GM12878 (cell line): ENCODE measurements at regions not wholly inside any gene's neighbourhood (a gene's known extent, or its start where the extent isn't known, plus 50 kb on each side); places are given as distances from the start of the nearest gene placed in this dataset.
A peak's percentile ranks its signal among the peaks of the same experiment; 100 is the strongest.

ENCODE experiments used
- CBFB ChIP-seq: IDR thresholded peaks from 2 replicates; pipeline ENCODE4 v1.6.1; 2016; ENCODE audit warnings: antibody characterized with exemption, low read depth
- CEBPZ ChIP-seq: fragments of 150-350 bp; IDR thresholded peaks from 2 replicates; pipeline ENCODE4 v1.6.1; 2016; ENCODE audit warnings: low read depth, low read length
- CHD2 ChIP-seq: IDR thresholded peaks from 2 replicates; pipeline ENCODE4 v1.6.1; 2011; ENCODE audit warnings: low read depth, low read length, improper control_type of control experiment, borderline replicate concordance
- EED ChIP-seq: sonication (generic); IDR thresholded peaks from 2 replicates; pipeline ENCODE4 v1.6.1; 2016; ENCODE audit warnings: antibody characterized with exemption, low read depth
- EZH2 ChIP-seq: IDR thresholded peaks from 2 replicates; pipeline ENCODE4 v1.6.1; 2012; ENCODE audit warnings: low read depth, mild to moderate bottlenecking, control low read depth, inconsistent platforms, low read length, borderline replicate concordance; ENCODE audit not compliant: control insufficient read depth
- GATAD2B ChIP-seq: fragments of 450-650 bp; conservative IDR thresholded peaks from 2 replicates; pipeline ENCODE4 v1.6.1; 2017; ENCODE audit warnings: low read depth, mild to moderate bottlenecking, moderate library complexity
- IRF3 ChIP-seq: fragments of 450-650 bp; IDR thresholded peaks from 2 replicates; pipeline ENCODE4 v1.6.1; 2014; ENCODE audit warnings: mild to moderate bottlenecking
- JUNB ChIP-seq: IDR thresholded peaks from 2 replicates; pipeline ENCODE4 v1.6.1; 2016; ENCODE audit warnings: antibody characterized with exemption, mild to moderate bottlenecking
- MEF2A ChIP-seq: IDR thresholded peaks from 2 replicates; pipeline ENCODE4 v1.6.1; 2011; ENCODE audit warnings: low read depth, mild to moderate bottlenecking, low read length, moderate library complexity; ENCODE audit not compliant: insufficient read depth
- NBN ChIP-seq: fragments of 450-650 bp; IDR thresholded peaks from 2 replicates; pipeline ENCODE4 v1.6.1; 2016
- RAD51 ChIP-seq: fragments of 450-650 bp; IDR thresholded peaks from 2 replicates; pipeline ENCODE4 v1.6.1; 2016; ENCODE audit warnings: moderate library complexity, mild to moderate bottlenecking, inconsistent platforms
- RUNX3 ChIP-seq: IDR thresholded peaks from 2 replicates; pipeline ENCODE4 v1.6.1; 2012; ENCODE audit warnings: low read length, inconsistent platforms
- SKIL ChIP-seq: fragments of 450-650 bp; IDR thresholded peaks from 2 replicates; pipeline ENCODE4 v1.6.1; 2017; ENCODE audit warnings: mild to moderate bottlenecking, low read depth, inconsistent platforms; ENCODE audit not compliant: poor library complexity, severe bottlenecking
- ZBTB4 ChIP-seq: fragments of 450-650 bp; formaldehyde crosslinking; IDR thresholded peaks from 2 replicates; pipeline ENCODE4 v1.4.0; 2022; ENCODE audit warnings: mild to moderate bottlenecking, moderate library complexity
- ZNF217 ChIP-seq: fragments of 450-650 bp; IDR thresholded peaks from 2 replicates; pipeline ENCODE4 v1.6.1; 2017; ENCODE audit warnings: antibody characterized with exemption, mild to moderate bottlenecking
- ZNF622 ChIP-seq: fragments of 450-650 bp; IDR thresholded peaks from 2 replicates; pipeline ENCODE4 v1.6.1; 2017; ENCODE audit warnings: mild to moderate bottlenecking, inconsistent platforms
- ZZZ3 ChIP-seq: IDR thresholded peaks from 2 replicates; pipeline ENCODE4 v1.6.1; 2011; ENCODE audit warnings: low read depth; ENCODE audit not compliant: control insufficient read depth, insufficient read length
- TF ChIP-seq, protein P1 (sequence below): fragments of 450-650 bp; IDR thresholded peaks from 2 replicates; pipeline ENCODE4 v1.6.1; 2016; ENCODE audit warnings: mild to moderate bottlenecking

DNA sequence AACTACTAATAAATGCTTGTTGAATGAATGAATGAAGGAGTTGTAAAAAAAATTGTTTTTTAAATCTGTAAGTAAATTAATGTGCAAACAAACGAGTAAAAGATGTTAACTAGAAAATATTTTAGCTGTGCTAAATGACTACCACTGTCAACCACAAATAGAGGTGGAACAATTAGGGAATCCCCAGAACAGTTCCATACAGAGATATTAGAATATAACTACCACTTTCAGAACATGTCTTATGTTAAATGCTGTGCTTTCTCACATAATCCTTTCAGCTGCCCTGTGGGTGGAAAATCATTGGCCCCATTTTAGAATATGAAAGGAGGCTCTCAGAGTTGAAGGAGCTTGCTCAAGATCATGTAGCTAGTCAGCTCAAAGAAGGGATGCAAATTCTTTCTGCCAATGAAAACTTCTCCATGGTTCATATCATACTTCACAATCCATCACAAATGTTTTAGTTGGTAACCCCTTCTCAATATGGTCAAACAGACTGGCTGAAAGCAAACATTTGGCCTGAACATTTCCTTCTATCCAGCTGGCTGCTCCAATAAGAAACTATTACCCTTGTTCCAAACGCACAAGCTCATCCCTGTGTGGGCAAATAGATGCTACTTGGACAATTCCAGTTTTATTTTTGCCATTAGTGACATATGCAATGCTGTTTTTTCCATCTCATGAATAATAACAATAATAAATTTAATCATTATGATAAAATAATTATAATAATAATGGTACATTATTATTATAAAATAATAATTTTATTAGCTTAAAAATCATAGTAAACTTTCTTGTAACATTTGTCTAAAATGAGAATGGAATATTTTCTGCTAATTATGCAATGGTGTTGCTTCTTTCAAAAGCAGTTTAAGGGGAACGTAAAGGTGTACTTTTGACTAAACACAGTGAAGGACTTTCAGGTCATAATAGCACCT lies 290.4 kb upstream of the STT3B start (continued):
- TF ChIP-seq ZBTB4 (CRISPR knock-in tag): no peak
- no peak for TF ChIP-seq EZH2
- peak; percentile 66; the same call in 1 of the 2 replicates for TF ChIP-seq JUNB
- TF ChIP-seq ZNF217: peak; percentile 29; the same call in 1 of the 2 replicates
- TF ChIP-seq RUNX3: peak; percentile 92
- no peak for TF ChIP-seq EED
- TF ChIP-seq MEF2A: peak; percentile 46; the same call in 1 of the 2 replicates
- no peak for TF ChIP-seq IRF3
- no peak for TF ChIP-seq ZNF622
- TF ChIP-seq CHD2: no peak
- TF ChIP-seq GATAD2B: no peak
- TF ChIP-seq CBFB: peak; percentile 50
- TF ChIP-seq SKIL: peak; percentile 52
- TF ChIP-seq, protein P1, sequence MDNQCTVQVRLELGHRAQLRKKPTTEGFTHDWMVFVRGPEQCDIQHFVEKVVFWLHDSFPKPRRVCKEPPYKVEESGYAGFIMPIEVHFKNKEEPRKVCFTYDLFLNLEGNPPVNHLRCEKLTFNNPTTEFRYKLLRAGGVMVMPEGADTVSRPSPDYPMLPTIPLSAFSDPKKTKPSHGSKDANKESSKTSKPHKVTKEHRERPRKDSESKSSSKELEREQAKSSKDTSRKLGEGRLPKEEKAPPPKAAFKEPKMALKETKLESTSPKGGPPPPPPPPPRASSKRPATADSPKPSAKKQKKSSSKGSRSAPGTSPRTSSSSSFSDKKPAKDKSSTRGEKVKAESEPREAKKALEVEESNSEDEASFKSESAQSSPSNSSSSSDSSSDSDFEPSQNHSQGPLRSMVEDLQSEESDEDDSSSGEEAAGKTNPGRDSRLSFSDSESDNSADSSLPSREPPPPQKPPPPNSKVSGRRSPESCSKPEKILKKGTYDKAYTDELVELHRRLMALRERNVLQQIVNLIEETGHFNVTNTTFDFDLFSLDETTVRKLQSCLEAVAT: peak; percentile 42; the same call in 1 of the 2 replicates
- TF ChIP-seq ZZZ3: no peak
- no peak for TF ChIP-seq CEBPZ
- no peak for TF ChIP-seq RAD51
- 0 out of 2 replicates have a peak, but pooled peaks have one; percentile 38 for TF ChIP-seq NBN
